Testis (tissue), 2 donors: ENCODE measurements at regions not wholly inside any gene's neighbourhood (a gene's known extent, or its start where the extent isn't known, plus 50 kb on each side); places are given as distances from the start of the nearest gene placed in this dataset.

Experiments
- DNase-seq: peaks from one replicate; pipeline ENCODE4 v3.0.0-alpha.2; 2019
- H3K27ac ChIP-seq, 2 donors: fragments of 200-600 bp; sonication (generic); one replicate each; pipeline ENCODE4 v1.5.1; 2019
- H3K27me3 ChIP-seq: fragments of 200-600 bp; sonication (generic); one replicate; pipeline ENCODE4 v1.5.1; 2019
- H3K36me3 ChIP-seq: fragments of 200-600 bp; sonication (generic); one replicate; pipeline ENCODE4 v1.5.1; 2017; ENCODE audit warnings: low read depth; ENCODE audit errors: missing control alignments
- H3K4me1 ChIP-seq: fragments of 200-600 bp; sonication (generic); one replicate; pipeline ENCODE4 v1.5.1; 2019
- H3K4me3 ChIP-seq, 2 donors: fragments of 200-600 bp; sonication (generic); one replicate each; pipeline ENCODE4 v1.5.1; 2017 to 2019
- H3K9me3 ChIP-seq: fragments of 200-600 bp; sonication (generic); one replicate; pipeline ENCODE4 v1.5.1; 2017
- CTCF ChIP-seq, 3 experiments: fragments of 450-650 bp in 2 of 3; fragments of 200-600 bp in 1 of 3; sonication (generic) in 1 of 3; IDR thresholded peaks; one replicate each; pipeline ENCODE4 v1.5.1; 2016 to 2019; ENCODE audit warnings: antibody characterized with exemption in 3 of 3, mild to moderate bottlenecking in 2 of 3, moderate library complexity in 1 of 3
- POLR2A ChIP-seq: fragments of 450-650 bp; IDR thresholded peaks from one replicate; pipeline ENCODE4 v1.6.1; 2017; ENCODE audit warnings: antibody characterized with exemption, mild to moderate bottlenecking, moderate library complexity
- WGBS, 2 donors: methylation state at CpG; one replicate each; pipeline ENCODE4 v1.1.5; 2018; 5-methylcytosine and 5-hydroxymethylcytosine counted together
- intact Hi-C: fragments of 100-400 bp; cut with DNase I; formaldehyde crosslinking; loops from one replicate; pipeline ENCODE4 v1.15.1; 2023; ENCODE audit warnings: low total_unique reads

- Histone ChIP-seq H3K27me3 (no peaks in the 10 kb centered on the region), H3K36me3 (no peaks in the 10 kb centered on the region), H3K9me3 (no peaks in the 10 kb centered on the region), H3K4me1 (no peaks in the 10 kb centered on the region), H3K27ac (no peak overlapping the region), H3K4me3 (no peak overlapping the region)
- intact Hi-C loops = no loop called here
- no peak for TF ChIP-seq POLR2A
- TF ChIP-seq CTCF (IDR thresholded peaks at IDR 0.05) = no peak
- 58 to 67% methylated on average over 1 of the region's 1 CpG for WGBS, 2 donors
- no peak for DNase-seq
These were observed 417.8 kb upstream of the CTNND2 start for GRCh38 chr5:12322042-12322441.

DNA sequence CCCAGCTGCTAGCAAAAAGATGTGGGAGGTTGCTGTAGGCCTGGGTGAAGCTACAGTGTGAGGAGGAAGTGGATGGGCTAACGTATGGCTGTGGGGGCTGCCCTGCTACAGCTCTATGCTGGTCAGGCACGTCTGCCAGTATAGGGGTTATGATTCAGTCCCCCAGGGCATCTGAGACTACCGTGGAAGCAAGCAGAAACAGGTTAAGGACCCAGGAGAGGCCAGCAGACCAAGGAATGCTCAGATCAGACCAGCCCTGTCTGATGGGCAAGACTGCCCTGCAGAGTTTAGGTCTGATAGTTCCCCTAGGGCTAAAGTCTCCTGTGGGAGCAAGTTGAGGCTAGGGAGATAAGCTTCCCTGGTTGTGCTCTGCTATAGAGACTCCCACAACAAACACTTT is 416.1 kb upstream of the CTNND2 start:
- 84 to 90% methylated on average over 3 of the region's 3 CpGs for WGBS, 2 donors
- no peak overlapping the region for H3K4me3 ChIP-seq
- H3K27ac ChIP-seq = no peak overlapping the region
- no peaks in the 10 kb centered on the region for H3K27me3 ChIP-seq
- no peaks in the 10 kb centered on the region for H3K4me1 ChIP-seq
- H3K36me3 ChIP-seq = no peaks in the 10 kb centered on the region
- DNase-seq = no peak
- intact Hi-C loops = no loop called here
- TF ChIP-seq POLR2A (no peak), CTCF (IDR thresholded peaks at IDR 0.05) (no peak)
- no peaks in the 10 kb centered on the region for H3K9me3 ChIP-seq

DNA sequence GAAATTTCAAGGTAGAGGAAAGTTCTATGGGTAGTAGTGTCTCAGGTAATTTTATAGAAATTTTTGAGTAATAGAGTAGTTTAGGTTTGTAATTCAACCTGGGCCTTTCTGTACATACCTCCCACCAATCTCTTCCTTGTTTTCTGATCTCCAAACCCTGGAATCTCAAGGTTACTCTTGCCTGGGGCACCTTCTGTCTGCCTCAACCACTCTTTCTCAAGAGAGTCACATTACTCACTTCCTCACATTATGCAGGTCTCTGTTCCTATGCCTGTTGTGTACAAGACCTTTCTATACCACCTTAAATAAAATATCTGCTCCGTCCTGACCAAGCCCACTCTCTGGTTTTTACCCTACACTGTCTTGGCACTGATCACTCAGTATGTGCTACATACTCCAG is 412.6 kb upstream of the CTNND2 start:
- 65 to 82% methylated on average over 1 of the region's 1 CpG for WGBS, 2 donors
- intact Hi-C loops = no loop called here
- H3K27me3 ChIP-seq = no peaks in the 10 kb centered on the region
- H3K4me3 ChIP-seq = no peak overlapping the region
- no peaks in the 10 kb centered on the region for H3K4me1 ChIP-seq
- TF ChIP-seq CTCF (IDR thresholded peaks at IDR 0.05) (no peak), POLR2A (no peak)
- no peaks in the 10 kb centered on the region for H3K9me3 ChIP-seq
- H3K36me3 ChIP-seq = no peaks in the 10 kb centered on the region
- no peak overlapping the region for H3K27ac ChIP-seq
- DNase-seq = no peak

DNA sequence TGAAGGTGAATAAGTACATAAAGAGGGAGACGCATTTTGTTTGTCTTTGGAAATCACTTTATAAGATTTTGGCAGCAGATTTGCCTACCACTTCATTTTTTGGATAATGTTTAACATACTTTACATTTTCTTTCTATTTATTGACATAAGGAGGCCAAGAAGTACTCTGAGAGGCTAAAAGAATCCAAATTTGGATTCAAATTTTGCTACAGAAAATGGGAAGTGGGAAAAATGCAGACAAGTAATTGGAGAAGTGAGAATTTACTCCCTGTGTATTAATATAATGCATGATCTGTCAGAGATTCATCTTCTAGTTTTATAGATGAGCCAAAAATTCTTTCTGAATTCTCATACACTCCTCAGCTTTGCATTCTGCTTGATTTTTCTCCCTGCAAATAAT is 411.2 kb upstream of the CTNND2 start:
- H3K27ac ChIP-seq = no peak overlapping the region
- TF ChIP-seq CTCF (IDR thresholded peaks at IDR 0.05) = no peak
- H3K9me3 ChIP-seq = no peaks in the 10 kb centered on the region
- no peaks in the 10 kb centered on the region for H3K4me1 ChIP-seq
- 84 to 88% methylated on average over 1 of the region's 1 CpG for WGBS, 2 donors
- no peak for DNase-seq
- H3K27me3 ChIP-seq = no peaks in the 10 kb centered on the region
- H3K36me3 ChIP-seq = no peaks in the 10 kb centered on the region
- intact Hi-C loops = no loop called here
- H3K4me3 ChIP-seq = no peak overlapping the region

GRCh38 chr5:12313602-12314001 is 409.4 kb upstream of the CTNND2 start:
- intact Hi-C loops = no loop called here
- H3K4me3 ChIP-seq = no peak overlapping the region
- no peak overlapping the region for H3K27ac ChIP-seq
- no peaks in the 10 kb centered on the region for H3K36me3 ChIP-seq
- TF ChIP-seq CTCF (IDR thresholded peaks at IDR 0.05) (no peak), POLR2A (no peak)
- H3K27me3 ChIP-seq = no peaks in the 10 kb centered on the region
- DNase-seq = no peak
- no peaks in the 10 kb centered on the region for H3K9me3 ChIP-seq
- 85 to 94% methylated on average over 2 of the region's 2 CpGs for WGBS, 2 donors
- no peaks in the 10 kb centered on the region for H3K4me1 ChIP-seq
